ENCODE measurements at regions not wholly inside any gene's neighbourhood (a gene's known extent, or its start where the extent isn't known, plus 50 kb on each side); places are given as distances from the start of the nearest gene placed in this dataset.

DNA sequence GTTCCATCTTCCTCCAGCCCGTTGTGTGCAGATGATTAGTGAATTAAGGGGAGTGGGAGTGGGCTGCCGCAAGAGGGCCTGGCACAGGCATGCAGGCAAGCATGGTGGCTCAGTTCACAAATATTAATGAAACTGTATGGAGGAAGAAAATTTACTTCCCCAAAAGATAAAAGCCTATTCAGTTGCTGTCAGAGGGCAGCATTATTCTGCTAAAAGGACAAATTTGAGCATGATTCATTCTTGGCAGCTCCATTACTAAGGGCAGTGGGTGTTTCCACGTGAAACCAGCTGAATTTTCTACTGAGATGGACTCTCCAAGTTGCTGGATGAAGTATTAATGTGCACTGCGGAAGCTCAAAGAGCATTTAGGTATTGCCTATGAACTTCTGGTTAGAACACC lies 90.9 kb upstream of the WDR11 start:
- Histone ChIP-seq H4K20me1 (ENCODE audit: control insufficient read depth, insufficient read depth) (no peaks in the 10 kb centered on the region), H3K27ac (ENCODE audit: control insufficient read depth, insufficient read depth) (no peak overlapping the region), H2AFZ (ENCODE audit: control insufficient read depth, low read depth, low read length) (no peak overlapping the region), H3K9ac (ENCODE audit: control insufficient read depth, insufficient read depth, low read length) (no peak overlapping the region), H3K9me3 (replicated peaks; ENCODE audit: control insufficient read depth, insufficient read depth, low read length) (no peaks in the 10 kb centered on the region), H3K4me1 (ENCODE audit: control insufficient read depth, insufficient read depth, low read length) (no peaks in the 10 kb centered on the region), H3K27me3 (replicated peaks in 1 of 2; ENCODE audit: control insufficient read depth in 2 of 2, insufficient read depth in 2 of 2, low read length in 1 of 2) (no peaks in the 10 kb centered on the region), H3K4me3 (no peak overlapping the region), H3K4me2 (ENCODE audit: control insufficient read depth, insufficient read depth) (no peak overlapping the region), H3K79me2 (ENCODE audit: control insufficient read depth, insufficient read depth, low read length) (no peaks in the 10 kb centered on the region), H3K36me3 (ENCODE audit: control insufficient read depth in 2 of 2, insufficient read depth in 2 of 2, low read length in 1 of 2) (no peaks in the 10 kb centered on the region)
- ATAC-seq (no peak), DNase-seq (ENCODE audit: low read depth, low spot score) (no peak), FAIRE-seq (no peak)
- TF ChIP-seq EED (IDR thresholded peaks at IDR 0.05; ENCODE audit: low read depth) (no peak), ZBED1 (IDR thresholded peaks at IDR 0.05; ENCODE audit: borderline replicate concordance) (no peak), CEBPB (IDR thresholded peaks at IDR 0.05; ENCODE audit: borderline replicate concordance in 1 of 2, low read depth in 2 of 2, low read length in 2 of 2) (no peak), IKZF2 (IDR thresholded peaks at IDR 0.05) (no peak), NR2F1 (conservative IDR thresholded peaks at IDR 0.05) (no peak), ZNF274 (IDR thresholded peaks at IDR 0.05; ENCODE audit: insufficient read depth, insufficient read length) (no peak), IRF4 (IDR thresholded peaks at IDR 0.05; ENCODE audit: low read depth, low read length) (no peak), ASH2L (IDR thresholded peaks at IDR 0.05; ENCODE audit: borderline replicate concordance, low read depth) (no peak), NFYA (IDR thresholded peaks at IDR 0.05; ENCODE audit: borderline replicate concordance, low read depth, low read length) (no peak), KAT2A (conservative IDR thresholded peaks at IDR 0.05; ENCODE audit: control insufficient read depth, low read depth, low read length) (no peak), SRF (IDR thresholded peaks at IDR 0.05; ENCODE audit: low read depth in 2 of 2, low read length in 2 of 2) (no peak)
- TF ChIP-seq, protein P1, sequence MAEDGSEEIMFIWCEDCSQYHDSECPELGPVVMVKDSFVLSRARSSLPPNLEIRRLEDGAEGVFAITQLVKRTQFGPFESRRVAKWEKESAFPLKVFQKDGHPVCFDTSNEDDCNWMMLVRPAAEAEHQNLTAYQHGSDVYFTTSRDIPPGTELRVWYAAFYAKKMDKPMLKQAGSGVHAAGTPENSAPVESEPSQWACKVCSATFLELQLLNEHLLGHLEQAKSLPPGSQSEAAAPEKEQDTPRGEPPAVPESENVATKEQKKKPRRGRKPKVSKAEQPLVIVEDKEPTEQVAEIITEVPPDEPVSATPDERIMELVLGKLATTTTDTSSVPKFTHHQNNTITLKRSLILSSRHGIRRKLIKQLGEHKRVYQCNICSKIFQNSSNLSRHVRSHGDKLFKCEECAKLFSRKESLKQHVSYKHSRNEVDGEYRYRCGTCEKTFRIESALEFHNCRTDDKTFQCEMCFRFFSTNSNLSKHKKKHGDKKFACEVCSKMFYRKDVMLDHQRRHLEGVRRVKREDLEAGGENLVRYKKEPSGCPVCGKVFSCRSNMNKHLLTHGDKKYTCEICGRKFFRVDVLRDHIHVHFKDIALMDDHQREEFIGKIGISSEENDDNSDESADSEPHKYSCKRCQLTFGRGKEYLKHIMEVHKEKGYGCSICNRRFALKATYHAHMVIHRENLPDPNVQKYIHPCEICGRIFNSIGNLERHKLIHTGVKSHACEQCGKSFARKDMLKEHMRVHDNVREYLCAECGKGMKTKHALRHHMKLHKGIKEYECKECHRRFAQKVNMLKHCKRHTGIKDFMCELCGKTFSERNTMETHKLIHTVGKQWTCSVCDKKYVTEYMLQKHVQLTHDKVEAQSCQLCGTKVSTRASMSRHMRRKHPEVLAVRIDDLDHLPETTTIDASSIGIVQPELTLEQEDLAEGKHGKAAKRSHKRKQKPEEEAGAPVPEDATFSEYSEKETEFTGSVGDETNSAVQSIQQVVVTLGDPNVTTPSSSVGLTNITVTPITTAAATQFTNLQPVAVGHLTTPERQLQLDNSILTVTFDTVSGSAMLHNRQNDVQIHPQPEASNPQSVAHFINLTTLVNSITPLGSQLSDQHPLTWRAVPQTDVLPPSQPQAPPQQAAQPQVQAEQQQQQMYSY (CRISPR knock-in tag; IDR thresholded peaks at IDR 0.05): no peak
- TF ChIP-seq, protein P2, sequence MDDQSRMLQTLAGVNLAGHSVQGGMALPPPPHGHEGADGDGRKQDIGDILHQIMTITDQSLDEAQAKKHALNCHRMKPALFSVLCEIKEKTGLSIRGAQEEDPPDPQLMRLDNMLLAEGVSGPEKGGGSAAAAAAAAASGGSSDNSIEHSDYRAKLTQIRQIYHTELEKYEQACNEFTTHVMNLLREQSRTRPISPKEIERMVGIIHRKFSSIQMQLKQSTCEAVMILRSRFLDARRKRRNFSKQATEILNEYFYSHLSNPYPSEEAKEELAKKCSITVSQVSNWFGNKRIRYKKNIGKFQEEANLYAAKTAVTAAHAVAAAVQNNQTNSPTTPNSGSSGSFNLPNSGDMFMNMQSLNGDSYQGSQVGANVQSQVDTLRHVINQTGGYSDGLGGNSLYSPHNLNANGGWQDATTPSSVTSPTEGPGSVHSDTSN (IDR thresholded peaks at IDR 0.05; ENCODE audit: insufficient replicate concordance, low read depth, low read length): no peak
- TF ChIP-seq, protein P3, sequence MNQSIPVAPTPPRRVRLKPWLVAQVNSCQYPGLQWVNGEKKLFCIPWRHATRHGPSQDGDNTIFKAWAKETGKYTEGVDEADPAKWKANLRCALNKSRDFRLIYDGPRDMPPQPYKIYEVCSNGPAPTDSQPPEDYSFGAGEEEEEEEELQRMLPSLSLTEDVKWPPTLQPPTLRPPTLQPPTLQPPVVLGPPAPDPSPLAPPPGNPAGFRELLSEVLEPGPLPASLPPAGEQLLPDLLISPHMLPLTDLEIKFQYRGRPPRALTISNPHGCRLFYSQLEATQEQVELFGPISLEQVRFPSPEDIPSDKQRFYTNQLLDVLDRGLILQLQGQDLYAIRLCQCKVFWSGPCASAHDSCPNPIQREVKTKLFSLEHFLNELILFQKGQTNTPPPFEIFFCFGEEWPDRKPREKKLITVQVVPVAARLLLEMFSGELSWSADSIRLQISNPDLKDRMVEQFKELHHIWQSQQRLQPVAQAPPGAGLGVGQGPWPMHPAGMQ (IDR thresholded peaks at IDR 0.05; ENCODE audit: borderline replicate concordance): no peak
- CTCF ChIA-PET: no interaction called here
- no TSS peak for BruUV-seq (replicated peaks)
- WGBS (ENCODE audit: insufficient coverage, insufficient replicate concordance, low lambda C conversion rate, missing lambda C conversion rate): 43% methylated on average over 4 of the region's 4 CpGs
- POLR2A ChIA-PET: no interaction called here
- intact Hi-C loops (cut with micrococcal nuclease; ENCODE audit: unreplicated experiment): no loop called here
- SMC1A ChIA-PET (ENCODE audit: uncharacterized antibody, unreplicated experiment): no interaction called here
- RAD21 ChIA-PET (ENCODE audit: unreplicated experiment): no interaction called here
- in situ Hi-C loops (cut with MboI): no loop called here

Measured in GM12878 (cell line).